ENCODE measurements at regions not wholly inside any gene's neighbourhood (a gene's known extent, or its start where the extent isn't known, plus 50 kb on each side); places are given as distances from the start of the nearest gene placed in this dataset.
"Not testable (repeated sequence)": the region's sequence is repeated elsewhere in the genome, so short reads cannot be mapped to it uniquely, and the experiment has no call there.

DNA sequence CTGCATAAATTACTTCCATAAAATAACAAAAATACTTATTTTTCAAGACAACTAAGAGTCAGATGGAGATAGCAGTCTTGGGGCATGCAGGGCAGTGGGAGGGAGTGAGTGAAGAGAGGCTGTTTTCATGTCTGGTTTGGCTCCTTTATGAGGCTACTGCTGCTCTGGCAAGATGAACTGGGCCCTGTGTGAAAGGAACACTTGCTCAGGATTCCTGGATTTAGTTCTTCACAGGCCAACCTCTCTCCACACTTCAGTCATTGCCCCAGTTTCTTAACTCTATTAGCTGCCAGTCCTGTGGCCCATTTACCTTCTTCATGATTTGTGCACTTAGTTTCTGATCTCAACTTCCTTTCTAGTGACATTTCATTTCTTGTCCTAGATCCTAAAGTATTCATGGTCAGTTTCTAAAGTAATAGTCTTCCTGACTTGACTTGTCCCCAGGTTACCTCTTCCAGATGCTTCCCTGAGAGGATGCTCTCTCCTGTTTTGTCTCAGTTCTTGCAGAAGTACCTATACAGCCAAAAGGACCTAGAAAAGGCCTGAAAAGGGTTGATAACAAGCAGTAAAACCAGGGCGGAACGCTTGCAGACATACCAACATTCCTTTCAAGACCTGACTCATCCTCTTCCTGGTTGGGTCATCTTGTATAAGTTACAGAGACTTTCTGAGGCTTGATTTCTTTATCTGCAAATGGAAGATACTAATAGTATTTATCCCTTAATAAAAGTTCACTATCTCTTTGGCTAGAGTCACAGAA, 77.0 kb upstream of the ZFAND5 start:
- H3K27me3 Mint-ChIP-seq (ENCODE audit: unreplicated experiment) = peaks cover 2% of the 10 kb centered on the region
- H3K9me3 Mint-ChIP-seq (ENCODE audit: unreplicated experiment) = no peaks in the 10 kb centered on the region
- no peak overlapping the region for H3K4me3 Mint-ChIP-seq (ENCODE audit: unreplicated experiment)
- no peak overlapping the region for H3K27ac Mint-ChIP-seq (ENCODE audit: unreplicated experiment)
- TF ChIP-seq, protein P1, sequence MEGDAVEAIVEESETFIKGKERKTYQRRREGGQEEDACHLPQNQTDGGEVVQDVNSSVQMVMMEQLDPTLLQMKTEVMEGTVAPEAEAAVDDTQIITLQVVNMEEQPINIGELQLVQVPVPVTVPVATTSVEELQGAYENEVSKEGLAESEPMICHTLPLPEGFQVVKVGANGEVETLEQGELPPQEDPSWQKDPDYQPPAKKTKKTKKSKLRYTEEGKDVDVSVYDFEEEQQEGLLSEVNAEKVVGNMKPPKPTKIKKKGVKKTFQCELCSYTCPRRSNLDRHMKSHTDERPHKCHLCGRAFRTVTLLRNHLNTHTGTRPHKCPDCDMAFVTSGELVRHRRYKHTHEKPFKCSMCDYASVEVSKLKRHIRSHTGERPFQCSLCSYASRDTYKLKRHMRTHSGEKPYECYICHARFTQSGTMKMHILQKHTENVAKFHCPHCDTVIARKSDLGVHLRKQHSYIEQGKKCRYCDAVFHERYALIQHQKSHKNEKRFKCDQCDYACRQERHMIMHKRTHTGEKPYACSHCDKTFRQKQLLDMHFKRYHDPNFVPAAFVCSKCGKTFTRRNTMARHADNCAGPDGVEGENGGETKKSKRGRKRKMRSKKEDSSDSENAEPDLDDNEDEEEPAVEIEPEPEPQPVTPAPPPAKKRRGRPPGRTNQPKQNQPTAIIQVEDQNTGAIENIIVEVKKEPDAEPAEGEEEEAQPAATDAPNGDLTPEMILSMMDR (IDR thresholded peaks at IDR 0.05; ENCODE audit: partially characterized antibody, unreplicated experiment) = no peak
- no peaks in the 10 kb centered on the region for H3K4me1 Mint-ChIP-seq (ENCODE audit: low read depth, unreplicated experiment)
- no peak for DNase-seq
- H3K36me3 Mint-ChIP-seq (ENCODE audit: unreplicated experiment) = no peaks in the 10 kb centered on the region

- H3K9me3 Mint-ChIP-seq (ENCODE audit: unreplicated experiment) = no peaks in the 10 kb centered on the region
- H3K36me3 Mint-ChIP-seq (ENCODE audit: unreplicated experiment) = no peaks in the 10 kb centered on the region
- no peak overlapping the region for H3K4me3 Mint-ChIP-seq (ENCODE audit: unreplicated experiment)
- DNase-seq = no peak
- H3K27me3 Mint-ChIP-seq (ENCODE audit: unreplicated experiment) = no peaks in the 10 kb centered on the region
- no peak overlapping the region for H3K27ac Mint-ChIP-seq (ENCODE audit: unreplicated experiment)
- H3K4me1 Mint-ChIP-seq (ENCODE audit: low read depth, unreplicated experiment) = no peaks in the 10 kb centered on the region
- TF ChIP-seq, protein P1 (IDR thresholded peaks at IDR 0.05; ENCODE audit: partially characterized antibody, unreplicated experiment) = no peak
Observed at GRCh38 chr9:72440992-72441847, 76.2 kb upstream of the ZFAND5 start.

DNA sequence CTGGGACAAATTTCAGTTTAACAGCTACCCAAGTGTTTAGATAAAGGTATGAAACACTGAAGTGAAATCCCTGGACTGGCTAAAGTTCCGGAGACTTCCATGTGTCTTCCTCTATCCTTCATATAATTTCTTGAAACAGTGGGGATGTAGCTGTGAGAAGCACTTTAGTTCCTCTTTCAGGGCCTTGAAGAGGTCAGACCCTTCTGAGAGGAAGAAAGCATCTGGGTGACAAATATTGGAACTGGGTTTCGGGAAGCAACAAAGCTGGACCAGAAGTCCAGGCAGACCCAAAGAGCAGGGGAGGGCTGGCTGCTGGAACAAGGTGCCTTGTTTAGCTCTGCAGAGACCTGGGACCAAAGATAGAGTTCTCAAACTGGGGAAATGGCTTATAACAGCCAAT, 75.4 kb upstream of the ZFAND5 start:
- no peaks in the 10 kb centered on the region for H3K36me3 Mint-ChIP-seq (ENCODE audit: unreplicated experiment)
- H3K4me3 Mint-ChIP-seq (ENCODE audit: unreplicated experiment) = no peak overlapping the region
- H3K27me3 Mint-ChIP-seq (ENCODE audit: unreplicated experiment) = no peaks in the 10 kb centered on the region
- DNase-seq = no peak
- H3K4me1 Mint-ChIP-seq (ENCODE audit: low read depth, unreplicated experiment) = no peaks in the 10 kb centered on the region
- no peaks in the 10 kb centered on the region for H3K9me3 Mint-ChIP-seq (ENCODE audit: unreplicated experiment)
- TF ChIP-seq, protein P1 (IDR thresholded peaks at IDR 0.05; ENCODE audit: partially characterized antibody, unreplicated experiment) = no peak
- no peak overlapping the region for H3K27ac Mint-ChIP-seq (ENCODE audit: unreplicated experiment)

GRCh38 chr9:72433616-72434267, 68.7 kb upstream of the ZFAND5 start:
- H3K36me3 Mint-ChIP-seq (ENCODE audit: unreplicated experiment); H3K27ac Mint-ChIP-seq (ENCODE audit: unreplicated experiment); DNase-seq; H3K4me3 Mint-ChIP-seq (ENCODE audit: unreplicated experiment); H3K4me1 Mint-ChIP-seq (ENCODE audit: low read depth, unreplicated experiment); H3K27me3 Mint-ChIP-seq (ENCODE audit: unreplicated experiment); H3K9me3 Mint-ChIP-seq (ENCODE audit: unreplicated experiment): not testable (repeated sequence)

GRCh38 chr9:72431036-72431435, 66.0 kb upstream of the ZFAND5 start:
- TF ChIP-seq, protein P1 (IDR thresholded peaks at IDR 0.05; ENCODE audit: partially characterized antibody, unreplicated experiment) = no peak
- H3K27ac Mint-ChIP-seq (ENCODE audit: unreplicated experiment) = no peak overlapping the region

More at GRCh38 chr9:72431036-72431435, 66.0 kb upstream of the ZFAND5 start:
- Mint-ChIP-seq H3K4me1 (ENCODE audit: low read depth, unreplicated experiment) (no peaks in the 10 kb centered on the region), H3K36me3 (ENCODE audit: unreplicated experiment) (no peaks in the 10 kb centered on the region), H3K9me3 (ENCODE audit: unreplicated experiment) (no peaks in the 10 kb centered on the region), H3K4me3 (ENCODE audit: unreplicated experiment) (no peak overlapping the region), H3K27me3 (ENCODE audit: unreplicated experiment) (no peaks in the 10 kb centered on the region)
- DNase-seq = no peak
